CD4-positive, CD25-positive, alpha-beta regulatory T cell (primary cell): ENCODE measurements at regions not wholly inside any gene's neighbourhood (a gene's known extent, or its start where the extent isn't known, plus 50 kb on each side); places are given as distances from the start of the nearest gene placed in this dataset.

Experiments used
- ATAC-seq, 2 donors: fragments of 150-1000 bp; cut with Tn5 transposase; one replicate each; pipeline ENCODE4 v1.10.0; 2021; ENCODE audit warnings: low read depth in 2 of 2, moderate number of reproducible peaks in 2 of 2, moderate library complexity in 1 of 2
- DNase-seq, 3 donors: peaks; one replicate each; pipeline versions ENCODE4 v3.0.0 to v3.0.0-alpha.2; 2012 to 2022; ENCODE audit warnings: mixed read lengths in 1 of 3
- H3K27ac ChIP-seq: one replicate; pipeline ENCODE4 v1.7.0; 2013; ENCODE audit warnings: mild to moderate bottlenecking, low read length; ENCODE audit not compliant: insufficient read depth, poor library complexity, severe bottlenecking
- H3K27me3 ChIP-seq: one replicate; pipeline ENCODE4 v1.7.0; 2013; ENCODE audit warnings: low read length; ENCODE audit not compliant: control insufficient read depth, insufficient read depth
- H3K36me3 ChIP-seq: one replicate; pipeline ENCODE4 v1.7.0; 2013; ENCODE audit warnings: mild to moderate bottlenecking, low read length, moderate library complexity; ENCODE audit not compliant: control insufficient read depth, insufficient read depth
- H3K4me1 ChIP-seq: 2 replicates; pipeline ENCODE4 v1.7.0; 2013; ENCODE audit warnings: mild to moderate bottlenecking, low read length; ENCODE audit not compliant: insufficient read depth, control insufficient read depth, poor library complexity, severe bottlenecking
- H3K4me3 ChIP-seq: one replicate; pipeline ENCODE4 v1.7.0; 2013; ENCODE audit warnings: low read depth, mild to moderate bottlenecking, low read length, moderate library complexity
- H3K9me3 ChIP-seq, 2 experiments: 1 replicate in 1 of 2; 2 replicates in 1 of 2; pipeline ENCODE4 v1.7.0; 2013; ENCODE audit warnings: low read length in 2 of 2, mild to moderate bottlenecking in 1 of 2, moderate library complexity in 1 of 2; ENCODE audit not compliant: control insufficient read depth in 2 of 2
- H3K27ac Mint-ChIP-seq, 3 donors: one replicate each; pipeline ENCODE4 v1.8.0; 2020 to 2022; ENCODE audit warnings: mild to moderate bottlenecking in 3 of 3, mixed read lengths in 3 of 3, moderate library complexity in 2 of 3
- H3K27me3 Mint-ChIP-seq: one replicate; pipeline ENCODE4 v1.8.0; 2022; ENCODE audit warnings: mild to moderate bottlenecking, mixed read lengths
- H3K36me3 Mint-ChIP-seq: one replicate; pipeline ENCODE4 v1.8.0; 2020; ENCODE audit warnings: mixed read lengths
- H3K4me1 Mint-ChIP-seq, 4 donors: one replicate each; pipeline ENCODE4 v1.8.0; 2020 to 2022; ENCODE audit warnings: mixed read lengths in 4 of 4, mild to moderate bottlenecking in 1 of 4
- H3K4me3 Mint-ChIP-seq, 4 donors: one replicate each; pipeline ENCODE4 v1.8.0; 2020 to 2022; ENCODE audit warnings: mild to moderate bottlenecking in 4 of 4, mixed read lengths in 4 of 4, moderate library complexity in 3 of 4
- H3K9me3 Mint-ChIP-seq, 7 donors: one replicate each; pipeline ENCODE4 v1.8.0; 2020 to 2022; ENCODE audit warnings: mixed read lengths in 7 of 7, mild to moderate bottlenecking in 3 of 7, moderate library complexity in 2 of 7

- Histone ChIP-seq H3K4me1 (no peaks in the 10 kb centered on the region), H3K27me3 (no peaks in the 10 kb centered on the region), H3K4me3 (no peak overlapping the region), H3K36me3 (no peaks in the 10 kb centered on the region), H3K27ac (no peak overlapping the region), H3K9me3 (no peaks in the 10 kb centered on the region)
- Mint-ChIP-seq H3K4me1 (no peaks in the 10 kb centered on the region), H3K9me3 (peaks cover 0 to 4% (median 0%) of the 10 kb centered on the region in 7 donors), H3K4me3 (no peak overlapping the region), H3K27me3 (no peaks in the 10 kb centered on the region), H3K36me3 (no peaks in the 10 kb centered on the region), H3K27ac (no peak overlapping the region)
- DNase-seq (no peak), ATAC-seq (no peak)
Measured at GRCh38 chr2:199131136-199131655, 326.5 kb downstream of the SATB2 start.

DNA sequence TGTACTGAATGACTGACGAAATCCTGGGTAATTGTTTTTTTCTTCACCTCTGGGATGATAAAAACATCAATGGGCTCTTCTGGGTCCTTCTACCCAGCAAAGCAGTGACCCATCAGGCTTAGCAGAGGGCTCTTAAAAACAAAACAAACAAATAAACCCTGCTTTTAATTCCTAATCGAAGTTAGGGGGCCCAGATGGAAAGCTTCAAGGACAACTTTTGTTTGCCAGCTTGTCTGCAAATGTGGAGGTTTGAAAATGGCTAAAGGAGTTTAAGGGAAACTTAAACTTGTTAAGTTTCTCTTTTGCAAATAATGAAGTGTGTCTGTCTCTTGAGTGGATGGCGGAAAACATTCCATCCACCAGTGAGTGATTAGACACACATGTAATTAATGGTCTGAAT is 327.2 kb downstream of the SATB2 start:
- Histone ChIP-seq H3K27ac (no peak overlapping the region), H3K4me3 (no peak overlapping the region), H3K4me1 (no peaks in the 10 kb centered on the region), H3K9me3 (no peaks in the 10 kb centered on the region), H3K27me3 (no peaks in the 10 kb centered on the region), H3K36me3 (no peaks in the 10 kb centered on the region)
- H3K4me1 Mint-ChIP-seq = no peaks in the 10 kb centered on the region
- no peak overlapping the region for H3K27ac Mint-ChIP-seq
- H3K27me3 Mint-ChIP-seq = no peaks in the 10 kb centered on the region
- H3K9me3 Mint-ChIP-seq = peaks cover 0 to 4% (median 0%) of the 10 kb centered on the region in 7 donors
- ATAC-seq (no peak), DNase-seq (no peak)
- H3K4me3 Mint-ChIP-seq = no peak overlapping the region
- no peaks in the 10 kb centered on the region for H3K36me3 Mint-ChIP-seq

DNA sequence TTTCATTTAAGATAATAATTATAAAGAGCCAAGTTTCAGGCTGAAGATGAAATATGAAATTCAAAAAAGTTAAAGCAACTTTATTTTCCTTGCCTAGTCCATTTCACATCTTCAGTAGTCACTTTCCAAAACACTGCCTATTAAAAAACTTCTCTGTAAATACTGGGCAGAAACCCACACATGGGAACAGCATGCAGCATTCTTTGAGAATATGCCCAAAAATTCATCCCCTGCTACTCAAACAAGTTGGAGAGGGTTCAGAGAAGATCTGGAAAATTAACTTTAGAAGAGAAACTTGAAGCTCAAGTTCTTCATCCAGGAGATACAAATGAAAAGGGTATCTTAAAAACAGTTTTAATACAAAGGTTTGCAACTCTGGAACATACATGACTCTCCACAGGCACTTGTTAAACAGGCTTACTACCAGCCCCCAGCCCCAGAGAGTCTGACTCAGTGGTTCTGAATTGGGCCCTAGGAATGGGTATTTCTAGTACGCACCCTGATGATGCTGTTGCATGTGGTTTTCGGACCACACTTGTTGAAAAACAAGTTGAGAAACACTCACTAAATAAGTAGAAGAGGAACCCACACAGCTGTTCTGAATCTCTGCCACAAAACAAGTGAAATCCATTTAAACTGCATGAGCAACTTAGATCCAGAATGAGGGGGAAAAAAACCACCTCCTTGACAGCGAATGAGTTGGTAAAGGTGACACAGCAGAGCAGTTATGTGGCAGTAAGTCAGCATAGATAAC is 329.1 kb downstream of the SATB2 start:
- Histone ChIP-seq H3K4me3 (no peak overlapping the region), H3K9me3 (no peaks in the 10 kb centered on the region), H3K27ac (no peak overlapping the region), H3K27me3 (no peaks in the 10 kb centered on the region), H3K36me3 (no peaks in the 10 kb centered on the region), H3K4me1 (no peaks in the 10 kb centered on the region)
- Mint-ChIP-seq H3K4me3 (no peak overlapping the region), H3K9me3 (peaks cover 0 to 4% (median 0%) of the 10 kb centered on the region in 7 donors), H3K27ac (no peak overlapping the region), H3K27me3 (no peaks in the 10 kb centered on the region), H3K36me3 (no peaks in the 10 kb centered on the region), H3K4me1 (no peaks in the 10 kb centered on the region)
- DNase-seq = no peak
- ATAC-seq = no peak

DNA sequence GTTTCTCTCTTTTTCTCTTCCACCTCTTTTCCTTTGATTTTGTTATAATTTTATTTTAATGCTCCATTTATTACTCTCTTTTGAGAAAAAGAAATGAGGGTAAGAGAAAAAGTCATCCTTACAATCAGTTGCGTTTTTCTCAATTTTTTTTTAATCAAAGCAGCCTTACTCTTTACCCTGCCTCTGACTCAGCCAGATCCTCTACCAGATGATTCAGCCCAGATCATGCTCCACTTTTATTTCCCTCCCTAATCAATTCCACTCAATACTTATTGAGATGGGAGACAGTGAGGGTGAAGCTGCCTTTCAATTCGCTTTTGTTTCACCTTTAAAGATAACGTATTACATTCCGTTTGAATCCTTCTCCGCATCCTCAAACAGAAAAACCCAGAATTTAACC is 337.9 kb downstream of the SATB2 start:
- no peak for ATAC-seq
- Histone ChIP-seq H3K27me3 (no peaks in the 10 kb centered on the region), H3K27ac (no peak overlapping the region), H3K9me3 (no peaks in the 10 kb centered on the region), H3K4me1 (no peaks in the 10 kb centered on the region), H3K36me3 (no peaks in the 10 kb centered on the region), H3K4me3 (no peak overlapping the region)
- H3K27me3 Mint-ChIP-seq = no peaks in the 10 kb centered on the region
- H3K4me1 Mint-ChIP-seq = no peaks in the 10 kb centered on the region
- peaks cover 0 to 9% (median 1%) of the 10 kb centered on the region in 7 donors for H3K9me3 Mint-ChIP-seq
- no peak for DNase-seq
- no peak overlapping the region for H3K27ac Mint-ChIP-seq
- no peak overlapping the region for H3K4me3 Mint-ChIP-seq
- no peaks in the 10 kb centered on the region for H3K36me3 Mint-ChIP-seq

DNA sequence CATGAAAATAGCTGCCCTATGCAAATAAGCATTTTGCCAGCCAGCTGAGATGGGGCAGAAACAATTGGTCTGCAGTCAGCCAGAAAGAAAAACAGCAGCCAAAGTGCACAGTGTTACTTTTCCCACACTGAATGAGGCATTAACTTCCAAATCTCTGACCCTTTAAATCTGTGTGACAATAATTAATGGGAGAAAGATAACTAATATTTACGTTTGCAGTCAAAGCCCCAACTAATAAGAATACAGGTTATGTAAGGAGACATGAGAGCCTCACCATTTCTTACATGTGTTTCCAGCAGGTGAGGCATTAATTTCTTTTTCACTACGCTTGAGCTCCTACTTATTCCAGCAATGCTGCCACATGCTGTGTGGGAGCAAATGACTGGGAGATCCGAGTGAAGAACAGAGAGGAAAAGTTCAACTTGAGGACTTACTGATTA is 339.0 kb downstream of the SATB2 start:
- ATAC-seq (no peak), DNase-seq (no peak)
- H3K27ac ChIP-seq = no peak overlapping the region
- no peaks in the 10 kb centered on the region for H3K4me1 Mint-ChIP-seq
- no peaks in the 10 kb centered on the region for H3K4me1 ChIP-seq
- no peaks in the 10 kb centered on the region for H3K9me3 ChIP-seq
- no peak overlapping the region for H3K4me3 Mint-ChIP-seq
- peaks cover 0 to 10% (median 1%) of the 10 kb centered on the region in 7 donors for H3K9me3 Mint-ChIP-seq
- no peaks in the 10 kb centered on the region for H3K36me3 Mint-ChIP-seq
- no peaks in the 10 kb centered on the region for H3K27me3 Mint-ChIP-seq
- H3K4me3 ChIP-seq = no peak overlapping the region
- H3K27me3 ChIP-seq = no peaks in the 10 kb centered on the region
- no peaks in the 10 kb centered on the region for H3K36me3 ChIP-seq
- H3K27ac Mint-ChIP-seq = no peak overlapping the region

DNA sequence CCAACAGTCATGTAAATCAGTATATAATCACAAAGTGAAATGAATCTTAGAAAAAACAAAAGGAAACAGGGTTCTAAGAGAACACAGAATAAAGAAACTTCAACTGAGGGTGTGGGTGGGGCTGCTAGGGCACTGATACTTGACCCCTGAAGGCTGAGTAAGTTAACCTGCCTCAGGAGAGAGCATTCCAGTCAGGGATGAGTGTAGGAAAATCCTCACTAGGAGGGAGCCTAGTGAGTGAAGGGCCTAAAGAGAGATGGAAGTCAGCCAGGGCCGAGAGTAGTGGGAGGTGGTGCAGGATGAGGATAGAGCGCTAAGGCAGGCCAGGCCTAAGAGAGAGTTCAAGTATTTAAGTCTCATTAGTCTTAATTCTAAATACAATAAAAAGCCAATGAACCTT is 342.6 kb downstream of the SATB2 start:
- ATAC-seq (no peak), DNase-seq (no peak)
- Histone ChIP-seq H3K27me3 (no peaks in the 10 kb centered on the region), H3K36me3 (no peaks in the 10 kb centered on the region), H3K27ac (no peak overlapping the region), H3K4me3 (no peak overlapping the region), H3K9me3 (no peaks in the 10 kb centered on the region), H3K4me1 (no peaks in the 10 kb centered on the region)
- Mint-ChIP-seq H3K36me3 (no peaks in the 10 kb centered on the region), H3K27me3 (no peaks in the 10 kb centered on the region), H3K4me1 (no peaks in the 10 kb centered on the region), H3K27ac (no peak overlapping the region), H3K4me3 (no peak overlapping the region), H3K9me3 (peaks cover 0 to 10% (median 2%) of the 10 kb centered on the region in 7 donors)

DNA sequence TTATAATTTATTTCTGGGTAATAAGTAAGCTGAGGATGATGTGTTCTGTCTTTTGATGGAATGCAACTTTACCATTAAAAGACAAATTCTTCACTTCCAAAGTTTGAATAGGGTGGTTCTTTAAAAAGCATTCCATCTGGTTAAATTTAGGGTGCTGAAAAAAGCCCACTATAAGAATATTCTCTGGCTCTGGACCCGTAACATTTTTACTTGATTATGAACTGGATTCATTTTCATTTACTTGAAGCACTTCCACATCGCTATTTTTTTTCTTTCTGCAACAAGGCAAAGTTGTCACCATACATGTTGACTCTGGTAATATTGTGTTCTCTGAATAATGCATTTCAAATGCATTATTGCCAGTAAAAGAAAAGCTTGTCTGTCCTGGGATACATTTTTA is 344.6 kb downstream of the SATB2 start:
- Histone ChIP-seq H3K9me3 (no peaks in the 10 kb centered on the region), H3K4me1 (no peaks in the 10 kb centered on the region), H3K27me3 (no peaks in the 10 kb centered on the region), H3K4me3 (no peak overlapping the region), H3K27ac (no peak overlapping the region), H3K36me3 (no peaks in the 10 kb centered on the region)
- DNase-seq (no peak), ATAC-seq (no peak)
- H3K36me3 Mint-ChIP-seq = no peaks in the 10 kb centered on the region
- peaks cover 0 to 5% (median 1%) of the 10 kb centered on the region in 7 donors for H3K9me3 Mint-ChIP-seq
- no peak overlapping the region for H3K4me3 Mint-ChIP-seq
- H3K27ac Mint-ChIP-seq = no peak overlapping the region
- H3K27me3 Mint-ChIP-seq = no peaks in the 10 kb centered on the region
- no peaks in the 10 kb centered on the region for H3K4me1 Mint-ChIP-seq

- Mint-ChIP-seq H3K36me3 (no peaks in the 10 kb centered on the region), H3K27me3 (no peaks in the 10 kb centered on the region), H3K4me1 (no peaks in the 10 kb centered on the region), H3K27ac (no peak overlapping the region), H3K9me3 (peaks cover 0 to 3% (median 0%) of the 10 kb centered on the region in 7 donors), H3K4me3 (no peak overlapping the region)
- no peak for ATAC-seq
- no peak for DNase-seq
- Histone ChIP-seq H3K4me1 (no peaks in the 10 kb centered on the region), H3K27ac (no peak overlapping the region), H3K9me3 (no peaks in the 10 kb centered on the region), H3K4me3 (no peak overlapping the region), H3K36me3 (no peaks in the 10 kb centered on the region), H3K27me3 (no peaks in the 10 kb centered on the region)
Measured at GRCh38 chr2:199111458-199111857, 346.3 kb downstream of the SATB2 start.
